ENCODE measurements at regions not wholly inside any gene's neighbourhood (a gene's known extent, or its start where the extent isn't known, plus 50 kb on each side); places are given as distances from the start of the nearest gene placed in this dataset.
"Not testable (repeated sequence)": the region's sequence is repeated elsewhere in the genome, so short reads cannot be mapped to it uniquely, and the experiment has no call there.

- no peak for DNase-seq (ENCODE audit: low read depth)
Observed at GRCh38 chr4:62531264-62531663, 1331.1 kb downstream of the ADGRL3 start.

DNA sequence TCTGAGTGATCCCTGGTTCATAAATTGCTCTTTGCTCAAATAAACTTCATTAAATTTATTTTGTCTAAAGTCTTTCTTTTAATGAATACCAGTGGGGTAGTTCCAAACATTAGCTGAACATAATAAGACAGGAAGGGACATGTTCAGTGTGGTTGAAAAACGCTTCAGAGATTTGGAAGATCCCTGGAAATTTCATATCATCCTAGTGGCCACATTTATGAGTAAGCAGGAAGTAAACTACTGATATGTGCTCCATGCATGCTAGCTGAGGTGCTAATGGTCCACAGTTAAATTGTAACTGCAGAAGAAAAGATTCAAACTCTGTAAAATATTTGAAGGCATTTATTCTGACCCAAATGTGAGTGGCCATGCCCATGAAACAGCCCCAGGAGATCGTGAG, 1328.7 kb downstream of the ADGRL3 start:
- no peak for DNase-seq (ENCODE audit: low read depth)

GRCh38 chr4:62526671-62527070, 1326.5 kb downstream of the ADGRL3 start:
- no peak for DNase-seq (ENCODE audit: low read depth)

DNA sequence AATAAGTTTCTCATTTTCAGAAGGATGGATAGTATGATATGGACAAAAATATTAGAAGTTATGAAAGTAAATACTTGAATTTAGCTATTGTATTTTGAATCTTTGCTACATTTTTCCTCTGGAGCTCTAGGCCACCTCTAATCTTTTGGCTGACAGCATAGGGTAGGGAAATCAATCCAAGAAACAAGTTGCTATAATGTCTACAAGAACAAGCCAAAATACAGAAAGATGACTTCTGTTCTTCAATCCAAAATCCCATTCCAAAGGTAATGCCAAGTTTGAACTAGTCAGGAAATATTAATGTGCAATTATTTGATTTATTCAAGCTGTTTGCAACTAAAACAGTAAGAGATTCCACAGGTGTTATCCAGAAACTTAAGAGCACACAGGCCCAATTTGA, 1323.1 kb downstream of the ADGRL3 start:
- no peak for DNase-seq (ENCODE audit: low read depth)

- no peak for DNase-seq (ENCODE audit: low read depth)
Observed at GRCh38 chr4:62522273-62522672, 1322.1 kb downstream of the ADGRL3 start.

GRCh38 chr4:62517716-62518115, 1317.6 kb downstream of the ADGRL3 start:
- no peak for DNase-seq (ENCODE audit: low read depth)

DNA sequence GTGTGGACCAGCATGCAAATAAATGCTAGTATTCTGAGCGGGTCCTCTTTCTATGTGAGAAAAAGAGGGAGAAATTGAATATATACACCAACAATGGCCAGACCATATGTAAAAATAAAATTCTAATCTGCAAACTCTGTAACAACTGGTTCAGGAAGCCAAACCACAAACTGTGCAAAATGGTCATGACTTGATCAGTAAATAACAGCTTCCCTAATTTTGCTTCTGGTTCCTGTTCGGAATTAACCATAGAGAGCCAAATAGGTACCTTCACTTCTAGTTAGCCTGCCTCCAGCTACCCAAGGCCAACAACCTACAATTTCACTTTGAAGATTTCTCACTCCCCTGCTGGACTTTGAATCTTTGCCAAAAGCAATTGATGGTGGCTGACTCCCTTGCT, 1313.2 kb downstream of the ADGRL3 start:
- no peak for DNase-seq (ENCODE audit: low read depth)

DNA sequence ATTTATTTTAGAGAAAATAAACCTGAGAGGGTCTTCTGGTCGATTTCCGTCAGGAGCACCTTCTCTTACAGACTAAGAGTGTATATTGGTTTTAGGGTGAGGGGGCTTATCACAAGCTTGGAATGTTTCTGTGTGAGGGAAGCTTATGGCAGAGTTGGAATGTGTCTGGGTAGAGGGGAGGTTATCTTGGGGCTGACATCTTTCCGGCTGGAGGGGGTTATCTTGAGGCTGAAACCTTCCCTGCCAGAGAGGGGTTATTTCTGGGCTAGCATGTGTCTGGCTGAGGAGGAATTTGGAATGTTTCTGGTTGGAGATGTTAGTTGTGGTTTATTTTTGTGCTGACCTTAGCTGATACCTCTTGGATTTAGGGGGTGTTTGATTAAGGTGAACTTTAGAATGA, 1312.1 kb downstream of the ADGRL3 start:
- no peak for DNase-seq (ENCODE audit: low read depth)

GRCh38 chr4:62510228-62510627, 1310.1 kb downstream of the ADGRL3 start:
- DNase-seq (ENCODE audit: low read depth), result no peak

DNA sequence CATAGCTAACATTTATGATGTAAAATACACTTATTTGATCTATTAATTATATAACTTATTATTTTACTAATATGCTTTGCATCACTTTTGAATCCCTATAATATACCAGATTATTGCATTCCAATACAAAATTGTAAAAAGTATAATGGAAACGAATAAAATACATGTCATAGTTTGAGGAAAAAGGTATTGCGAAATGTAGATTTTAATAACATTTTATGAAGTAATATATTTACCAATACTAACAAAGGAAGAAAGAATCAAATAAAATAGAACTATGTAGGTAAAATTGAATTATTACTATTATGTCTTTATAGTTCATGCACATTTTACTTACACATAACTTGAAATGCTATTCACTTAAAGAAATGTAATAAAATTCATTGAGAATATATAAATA, 1300.2 kb downstream of the ADGRL3 start:
- DNase-seq (ENCODE audit: low read depth), result no peak

DNA sequence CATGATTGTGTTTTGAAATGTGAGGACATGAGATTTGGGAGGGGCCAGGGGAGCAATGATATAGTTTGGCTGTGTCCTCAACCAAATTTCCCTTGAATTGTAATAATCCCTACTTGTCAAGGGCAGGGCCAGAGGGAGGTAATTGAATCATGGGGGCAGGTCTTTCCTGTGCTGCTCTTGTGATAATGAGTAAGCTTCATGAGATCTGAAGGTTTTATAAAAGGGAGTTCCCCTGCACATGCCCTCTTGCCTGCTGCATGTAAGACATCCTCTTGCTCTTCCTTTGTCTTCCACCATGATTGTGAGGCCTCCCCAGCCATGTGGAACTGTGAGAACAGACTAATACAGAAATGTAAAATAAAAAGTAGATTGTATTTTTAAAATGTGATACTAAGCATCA, 1294.9 kb downstream of the ADGRL3 start:
- no peak for DNase-seq (ENCODE audit: low read depth)

- DNase-seq (ENCODE audit: low read depth), result not testable (repeated sequence)
Observed at GRCh38 chr4:62491756-62492155, 1291.6 kb downstream of the ADGRL3 start.

GRCh38 chr4:62490635-62491034, 1290.5 kb downstream of the ADGRL3 start:
- no peak for DNase-seq (ENCODE audit: low read depth)

DNA sequence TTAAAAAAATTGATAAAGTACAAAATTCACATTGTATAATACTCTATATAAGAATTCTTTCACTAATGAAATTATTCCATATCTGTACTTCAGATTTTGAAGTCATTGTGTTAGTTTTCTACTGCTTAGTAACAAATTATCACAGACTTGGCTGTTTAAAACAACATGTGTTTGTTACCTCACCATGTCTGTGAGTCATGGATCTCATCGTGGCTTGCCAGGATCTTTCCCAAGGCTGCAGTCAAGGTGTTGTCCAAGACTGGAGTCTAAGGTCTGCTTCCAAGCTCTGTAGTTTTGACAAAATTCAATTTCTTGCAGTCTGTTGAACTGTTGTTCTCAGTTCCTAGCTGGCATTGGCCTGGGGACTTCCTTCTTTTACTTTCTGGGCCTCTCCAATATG, 1286.9 kb downstream of the ADGRL3 start:
- DNase-seq (ENCODE audit: low read depth), result no peak

- no peak for DNase-seq (ENCODE audit: low read depth)
Observed at GRCh38 chr4:62484357-62484756, 1284.2 kb downstream of the ADGRL3 start.

DNA sequence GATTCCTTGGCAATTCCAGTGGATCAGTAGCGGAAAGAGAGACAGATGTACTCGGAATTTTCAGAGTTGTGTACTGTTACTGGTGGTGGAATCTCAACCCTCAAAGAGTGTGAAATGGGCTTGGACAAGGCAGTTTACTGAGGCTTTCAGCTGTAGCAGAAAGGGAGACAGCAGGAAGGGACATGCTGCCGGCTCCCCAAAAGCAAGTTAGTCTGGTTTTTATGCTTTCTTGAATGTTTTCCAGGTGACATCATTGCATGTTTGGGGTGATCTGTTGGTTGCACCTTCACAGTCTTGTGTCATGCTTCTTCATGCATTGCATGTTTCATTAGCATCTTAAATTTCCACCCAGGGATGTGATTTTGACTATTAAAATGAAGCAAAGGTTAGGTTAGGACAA, 1282.2 kb downstream of the ADGRL3 start:
- no peak for DNase-seq (ENCODE audit: low read depth)

- no peak for DNase-seq (ENCODE audit: low read depth)
Observed at GRCh38 chr4:62475596-62475995, 1275.5 kb downstream of the ADGRL3 start.

DNA sequence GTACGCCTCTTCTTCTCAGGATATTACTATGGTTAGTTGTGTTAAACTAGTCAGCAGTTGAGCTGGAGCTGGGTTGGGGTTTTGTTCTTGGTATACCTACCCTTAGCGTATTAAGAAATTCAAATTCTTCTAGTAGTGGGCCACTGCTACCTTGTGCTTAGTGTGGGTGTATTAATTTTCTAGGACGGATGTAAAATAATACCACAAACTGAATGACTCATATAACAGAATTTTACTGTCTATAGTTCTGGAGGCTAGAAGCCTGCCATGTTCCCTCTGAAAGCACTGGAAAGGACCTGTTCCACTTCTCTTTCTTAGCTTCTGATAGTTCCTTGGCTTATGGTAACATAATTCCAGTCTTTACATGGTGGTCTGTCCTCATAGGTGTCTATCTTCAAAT, 1274.7 kb downstream of the ADGRL3 start:
- no peak for DNase-seq (ENCODE audit: low read depth)

- no peak for DNase-seq (ENCODE audit: low read depth)
Observed at GRCh38 chr4:62471021-62471420, 1270.9 kb downstream of the ADGRL3 start.

DNA sequence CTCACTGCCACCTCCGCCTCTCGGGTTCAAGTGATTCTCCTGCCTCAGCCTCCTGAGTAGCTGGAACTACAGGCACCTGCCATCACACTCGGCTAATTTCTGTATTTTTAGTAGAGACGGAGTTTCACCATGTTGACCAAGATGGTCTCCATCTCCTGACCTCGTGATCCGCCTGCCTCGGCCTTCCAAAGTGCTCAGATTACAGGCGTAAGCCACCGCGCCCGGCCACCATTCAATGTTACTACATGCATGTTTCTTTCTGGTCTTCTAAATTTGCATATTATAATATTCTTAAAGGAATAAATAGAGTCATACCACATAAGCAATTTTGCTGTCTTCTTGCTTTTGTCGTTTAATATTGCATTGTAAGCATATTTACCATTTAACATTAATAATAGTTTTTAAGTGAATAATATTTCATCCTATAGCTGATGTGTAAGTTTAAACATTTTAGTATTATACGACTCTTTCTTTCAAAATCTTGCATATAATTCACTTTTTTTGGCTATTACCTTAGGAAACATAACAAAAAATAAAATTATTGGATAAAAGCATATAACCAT, 1270.4 kb downstream of the ADGRL3 start:
- DNase-seq (ENCODE audit: low read depth), result no peak

- no peak for DNase-seq (ENCODE audit: low read depth)
Observed at GRCh38 chr4:62470020-62470419, 1269.9 kb downstream of the ADGRL3 start.

DNA sequence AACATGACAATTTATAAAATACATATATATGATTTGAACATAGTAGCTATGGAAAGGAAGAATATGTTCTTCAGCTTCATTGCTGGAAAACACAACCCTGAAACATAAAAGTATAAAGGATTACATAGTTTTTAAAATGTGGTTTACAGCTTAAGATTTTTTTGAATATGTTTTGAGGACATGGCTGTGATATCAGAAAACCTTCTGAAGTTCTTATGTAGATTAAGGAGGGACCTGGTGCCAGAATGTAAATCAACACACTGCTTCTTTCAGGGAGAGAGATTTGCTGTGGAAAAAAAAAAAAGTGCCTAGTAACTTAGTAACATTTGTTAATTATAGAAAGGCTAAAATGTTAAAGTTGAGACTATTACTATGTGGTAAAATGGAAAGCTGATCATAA, 1261.8 kb downstream of the ADGRL3 start:
- no peak for DNase-seq (ENCODE audit: low read depth)

DNA sequence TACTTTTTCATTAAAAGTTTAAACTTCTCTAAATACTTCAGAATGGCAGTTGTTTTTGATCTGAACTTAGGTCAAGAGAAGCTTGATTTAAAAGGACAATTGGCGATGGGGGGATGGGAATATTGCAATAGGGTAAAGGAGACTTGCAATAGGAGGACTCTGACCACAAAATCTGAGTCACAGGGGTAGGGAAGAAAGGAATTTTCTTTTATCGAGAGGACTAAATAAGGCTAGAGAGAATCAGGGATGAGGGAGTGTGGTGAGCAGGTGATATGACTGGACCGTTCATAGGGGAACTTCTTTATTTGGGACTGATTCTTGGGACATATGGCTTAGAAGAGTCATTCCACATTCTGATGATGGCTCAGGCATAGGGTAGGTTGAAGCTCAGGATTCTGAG, 1260.2 kb downstream of the ADGRL3 start:
- DNase-seq (ENCODE audit: low read depth), result peak; percentile 3

- peak; percentile 30 for DNase-seq (ENCODE audit: low read depth)
Observed at GRCh38 chr4:62457356-62457755, 1257.2 kb downstream of the ADGRL3 start.

DNA sequence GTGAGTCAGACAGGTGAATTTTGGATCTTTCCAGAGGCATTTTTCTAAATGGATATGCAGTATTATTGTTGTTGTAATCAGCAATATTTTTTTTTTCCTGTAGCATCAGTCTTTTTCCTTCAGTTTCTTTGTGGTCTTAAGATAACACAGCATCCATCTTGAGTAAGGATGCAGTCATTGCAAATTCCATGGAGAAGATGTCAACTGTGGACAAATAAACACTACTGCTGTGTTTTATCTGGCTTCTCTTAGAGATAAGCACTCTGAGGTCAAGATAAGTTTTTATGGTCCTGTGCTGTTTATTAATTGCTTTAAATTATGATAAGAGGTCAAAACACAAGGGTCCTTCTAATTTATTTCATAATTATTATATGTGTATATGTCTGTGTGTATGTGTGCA, 1255.7 kb downstream of the ADGRL3 start:
- DNase-seq (ENCODE audit: low read depth), result no peak
